ENCODE measurements at regions not wholly inside any gene's neighbourhood (a gene's known extent, or its start where the extent isn't known, plus 50 kb on each side); places are given as distances from the start of the nearest gene placed in this dataset.

GRCh38 chr15:97731859-97732258, 228.6 kb upstream of the ARRDC4 start:
- TF ChIP-seq EZH2 (IDR thresholded peaks at IDR 0.05; ENCODE audit: insufficient read depth, poor library complexity, severe bottlenecking): no peak
- no peak for TF ChIP-seq EZH2phosphoT487 (IDR thresholded peaks at IDR 0.05; ENCODE audit: insufficient read depth, low read depth)

All from GM23248 (cell line).